Testis (tissue), 2 donors: ENCODE measurements at regions not wholly inside any gene's neighbourhood (a gene's known extent, or its start where the extent isn't known, plus 50 kb on each side); places are given as distances from the start of the nearest gene placed in this dataset.

ENCODE experiments used
- DNase-seq: peaks from one replicate; pipeline ENCODE4 v3.0.0-alpha.2; 2019
- H3K27ac ChIP-seq, 2 donors: fragments of 200-600 bp; sonication (generic); one replicate each; pipeline ENCODE4 v1.5.1; 2019
- H3K27me3 ChIP-seq: fragments of 200-600 bp; sonication (generic); one replicate; pipeline ENCODE4 v1.5.1; 2019
- H3K36me3 ChIP-seq: fragments of 200-600 bp; sonication (generic); one replicate; pipeline ENCODE4 v1.5.1; 2017; ENCODE audit warnings: low read depth; ENCODE audit errors: missing control alignments
- H3K4me1 ChIP-seq: fragments of 200-600 bp; sonication (generic); one replicate; pipeline ENCODE4 v1.5.1; 2019
- H3K4me3 ChIP-seq, 2 donors: fragments of 200-600 bp; sonication (generic); one replicate each; pipeline ENCODE4 v1.5.1; 2017 to 2019
- H3K9me3 ChIP-seq: fragments of 200-600 bp; sonication (generic); one replicate; pipeline ENCODE4 v1.5.1; 2017
- CTCF ChIP-seq, 3 experiments: fragments of 450-650 bp in 2 of 3; fragments of 200-600 bp in 1 of 3; sonication (generic) in 1 of 3; IDR thresholded peaks; one replicate each; pipeline ENCODE4 v1.5.1; 2016 to 2019; ENCODE audit warnings: antibody characterized with exemption in 3 of 3, mild to moderate bottlenecking in 2 of 3, moderate library complexity in 1 of 3
- POLR2A ChIP-seq: fragments of 450-650 bp; IDR thresholded peaks from one replicate; pipeline ENCODE4 v1.6.1; 2017; ENCODE audit warnings: antibody characterized with exemption, mild to moderate bottlenecking, moderate library complexity
- WGBS, 2 donors: methylation state at CpG; one replicate each; pipeline ENCODE4 v1.1.5; 2018; 5-methylcytosine and 5-hydroxymethylcytosine counted together
- intact Hi-C: fragments of 100-400 bp; cut with DNase I; formaldehyde crosslinking; loops from one replicate; pipeline ENCODE4 v1.15.1; 2023; ENCODE audit warnings: low total_unique reads

- H3K36me3 ChIP-seq, result no peaks in the 10 kb centered on the region
- H3K27ac ChIP-seq, result no peak overlapping the region
- DNase-seq, result peak; percentile 33
- intact Hi-C loops, result no loop called here
- H3K27me3 ChIP-seq, result no peaks in the 10 kb centered on the region
- no peaks in the 10 kb centered on the region for H3K4me1 ChIP-seq
- no peak overlapping the region for H3K4me3 ChIP-seq
- no peaks in the 10 kb centered on the region for H3K9me3 ChIP-seq
- 53 to 62% methylated on average over 13 of the region's 13 CpGs for WGBS, 2 donors
- no peak for TF ChIP-seq CTCF (IDR thresholded peaks at IDR 0.05)
- TF ChIP-seq POLR2A, result no peak
Observed at GRCh38 chr2:47249157-47249900, 73.0 kb upstream of the CALM2 start.

- Histone ChIP-seq H3K4me1 (peaks cover 10% of the 10 kb centered on the region), H3K27ac (no peak overlapping the region), H3K4me3 (no peak overlapping the region), H3K9me3 (no peaks in the 10 kb centered on the region), H3K36me3 (no peaks in the 10 kb centered on the region), H3K27me3 (no peaks in the 10 kb centered on the region)
- 63 to 73% methylated on average over 14 of the region's 14 CpGs for WGBS, 2 donors
- TF ChIP-seq CTCF (IDR thresholded peaks at IDR 0.05) (no peak), POLR2A (no peak)
- intact Hi-C loops, result no loop called here
- DNase-seq, result no peak
Observed at GRCh38 chr2:47243596-47244323, 67.4 kb upstream of the CALM2 start.

- WGBS, 2 donors, result 39 to 56% methylated on average over 6 of the region's 6 CpGs
- TF ChIP-seq POLR2A, result no peak
- no peak for TF ChIP-seq CTCF (IDR thresholded peaks at IDR 0.05)
- Histone ChIP-seq H3K4me3 (no peak overlapping the region), H3K4me1 (peaks cover 29% of the 10 kb centered on the region), H3K27me3 (no peaks in the 10 kb centered on the region), H3K36me3 (no peaks in the 10 kb centered on the region), H3K9me3 (no peaks in the 10 kb centered on the region), H3K27ac (peak overlapping the region in 1 of 2 donors; percentile 44)
- peak; percentile 68 for DNase-seq
- intact Hi-C loops, result no loop called here
Observed at GRCh38 chr2:47241715-47242114, 65.4 kb upstream of the CALM2 start.

GRCh38 chr2:47239119-47239969 lies 63.0 kb upstream of the CALM2 start:
- Histone ChIP-seq H3K4me3 (no peak overlapping the region), H3K27me3 (no peaks in the 10 kb centered on the region), H3K9me3 (no peaks in the 10 kb centered on the region), H3K27ac (no peak overlapping the region), H3K4me1 (peaks cover 29% of the 10 kb centered on the region), H3K36me3 (no peaks in the 10 kb centered on the region)
- intact Hi-C loops, result no loop called here
- DNase-seq, result no peak
- TF ChIP-seq CTCF (IDR thresholded peaks at IDR 0.05), result no peak
- TF ChIP-seq POLR2A, result no peak
- WGBS, 2 donors, result 85 to 86% methylated on average over 8 of the region's 8 CpGs
